ENCODE measurements at regions not wholly inside any gene's neighbourhood (a gene's known extent, or its start where the extent isn't known, plus 50 kb on each side); places are given as distances from the start of the nearest gene placed in this dataset.

DNA sequence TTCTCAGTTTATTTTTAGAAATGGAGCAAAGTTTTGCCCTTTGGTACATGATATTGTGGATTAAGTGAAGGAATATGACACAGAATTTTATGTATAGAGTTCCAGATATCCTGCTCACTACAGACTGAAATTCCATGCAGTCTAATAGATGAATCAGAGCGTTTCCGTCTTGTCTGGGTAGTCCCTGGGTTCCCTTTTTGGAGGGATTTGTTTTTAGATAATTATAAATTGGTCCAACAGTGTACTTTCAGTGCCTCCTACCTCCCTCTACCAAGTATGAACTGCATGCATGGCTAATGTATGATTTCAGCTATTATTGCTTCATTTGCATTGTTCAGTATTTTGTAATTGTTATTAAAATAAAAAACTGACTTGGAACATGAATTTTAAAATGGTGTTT lies 74.4 kb downstream of the SEPTIN7 start:
- TF ChIP-seq, protein P1, sequence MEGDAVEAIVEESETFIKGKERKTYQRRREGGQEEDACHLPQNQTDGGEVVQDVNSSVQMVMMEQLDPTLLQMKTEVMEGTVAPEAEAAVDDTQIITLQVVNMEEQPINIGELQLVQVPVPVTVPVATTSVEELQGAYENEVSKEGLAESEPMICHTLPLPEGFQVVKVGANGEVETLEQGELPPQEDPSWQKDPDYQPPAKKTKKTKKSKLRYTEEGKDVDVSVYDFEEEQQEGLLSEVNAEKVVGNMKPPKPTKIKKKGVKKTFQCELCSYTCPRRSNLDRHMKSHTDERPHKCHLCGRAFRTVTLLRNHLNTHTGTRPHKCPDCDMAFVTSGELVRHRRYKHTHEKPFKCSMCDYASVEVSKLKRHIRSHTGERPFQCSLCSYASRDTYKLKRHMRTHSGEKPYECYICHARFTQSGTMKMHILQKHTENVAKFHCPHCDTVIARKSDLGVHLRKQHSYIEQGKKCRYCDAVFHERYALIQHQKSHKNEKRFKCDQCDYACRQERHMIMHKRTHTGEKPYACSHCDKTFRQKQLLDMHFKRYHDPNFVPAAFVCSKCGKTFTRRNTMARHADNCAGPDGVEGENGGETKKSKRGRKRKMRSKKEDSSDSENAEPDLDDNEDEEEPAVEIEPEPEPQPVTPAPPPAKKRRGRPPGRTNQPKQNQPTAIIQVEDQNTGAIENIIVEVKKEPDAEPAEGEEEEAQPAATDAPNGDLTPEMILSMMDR (IDR thresholded peaks at IDR 0.05), result no peak

DNA sequence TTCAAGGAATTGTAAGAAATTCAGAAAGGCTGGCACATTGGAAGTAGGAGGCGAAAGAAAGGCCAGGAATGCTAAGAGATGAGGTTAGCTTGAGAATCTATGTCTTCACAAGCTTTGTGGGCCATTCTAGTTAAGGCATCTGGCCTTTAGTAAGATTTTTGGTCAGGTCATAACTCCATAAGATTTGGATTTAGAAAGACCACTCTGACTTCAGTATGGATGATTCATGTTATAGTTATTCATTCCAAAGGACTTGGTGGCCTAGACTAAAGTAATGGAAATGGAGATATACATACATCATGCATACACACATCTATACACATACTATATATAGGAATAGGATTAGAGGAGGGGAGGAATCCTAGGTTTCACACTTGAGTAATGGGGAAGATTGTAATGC lies 77.5 kb downstream of the SEPTIN7 start:
- TF ChIP-seq, protein P1 (IDR thresholded peaks at IDR 0.05), result no peak

DNA sequence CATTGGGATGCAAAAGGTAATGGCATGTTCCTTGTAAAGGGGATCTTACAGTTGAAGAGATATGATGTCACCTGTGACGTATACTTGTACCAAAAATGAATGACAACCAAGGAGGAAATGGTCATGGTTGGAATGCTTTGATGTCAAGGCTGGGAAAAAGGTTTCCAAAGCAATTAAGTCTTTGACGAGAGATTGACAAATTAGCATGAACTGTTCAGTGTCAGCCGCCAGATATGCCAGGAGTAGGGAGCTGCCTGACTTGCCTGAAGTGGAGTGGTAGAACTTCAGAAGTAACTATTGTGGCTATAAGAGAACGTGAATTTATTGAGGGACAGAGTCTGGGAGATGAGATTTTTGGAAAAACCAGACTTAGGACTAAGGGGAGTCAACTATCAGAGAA lies 88.1 kb downstream of the SEPTIN7 start:
- TF ChIP-seq, protein P1 (IDR thresholded peaks at IDR 0.05), result no peak

DNA sequence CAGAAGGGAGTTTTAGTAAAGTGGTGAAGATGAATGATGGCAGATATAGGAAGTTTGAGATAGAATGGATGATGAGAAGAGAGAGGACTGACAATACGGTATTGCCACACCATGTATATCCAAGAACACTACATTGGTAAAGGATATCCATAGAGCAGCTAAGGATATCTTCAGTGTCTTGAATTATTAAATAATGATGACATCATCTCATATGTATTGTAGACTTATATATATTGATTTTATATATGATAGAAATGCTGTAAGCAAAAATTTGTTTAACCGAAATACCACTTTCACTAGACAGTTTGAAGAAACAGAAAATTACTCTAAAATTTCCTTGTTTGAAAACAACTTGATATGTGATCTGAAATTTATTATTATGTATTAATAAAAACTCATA lies 89.0 kb downstream of the SEPTIN7 start:
- TF ChIP-seq, protein P1 (IDR thresholded peaks at IDR 0.05), result no peak

DNA sequence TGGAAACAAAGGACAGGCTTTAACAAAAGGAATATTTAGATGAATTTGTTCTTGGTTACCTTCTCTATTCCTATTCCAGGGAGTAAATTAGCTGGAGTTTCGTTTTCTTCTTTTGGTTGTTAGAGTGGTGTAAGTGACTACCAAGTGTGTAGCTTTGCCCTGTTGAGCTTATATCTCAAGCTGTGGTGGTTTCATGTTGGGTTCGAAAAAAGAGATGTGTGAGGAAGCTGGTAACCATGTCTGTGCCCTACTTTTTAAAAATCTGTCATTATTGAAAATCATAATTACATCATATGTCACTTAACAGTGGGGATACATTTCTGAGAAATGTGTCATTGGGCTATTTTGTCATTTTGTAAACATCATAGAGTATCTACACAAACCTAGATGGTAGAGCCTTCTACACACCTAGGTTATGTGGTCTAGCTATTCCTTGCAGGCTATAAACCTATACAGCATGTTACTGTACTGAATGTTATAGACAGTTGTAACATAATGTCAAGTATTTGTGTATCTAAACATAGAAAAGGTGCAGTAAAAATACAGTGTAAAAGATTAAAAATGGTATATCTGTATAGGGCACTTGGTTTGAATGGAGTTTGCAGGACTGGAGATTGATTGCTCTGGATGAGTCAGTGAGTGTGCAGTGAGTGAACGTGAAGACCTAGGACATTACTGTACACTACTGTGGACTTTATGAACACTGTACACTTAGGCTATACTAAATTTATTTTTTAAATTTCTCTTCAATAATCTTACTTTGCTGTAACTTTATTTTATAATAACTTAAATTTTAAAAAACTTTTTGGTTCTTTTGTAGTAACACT lies 90.4 kb downstream of the SEPTIN7 start:
- TF ChIP-seq, protein P1 (IDR thresholded peaks at IDR 0.05), result no peak

DNA sequence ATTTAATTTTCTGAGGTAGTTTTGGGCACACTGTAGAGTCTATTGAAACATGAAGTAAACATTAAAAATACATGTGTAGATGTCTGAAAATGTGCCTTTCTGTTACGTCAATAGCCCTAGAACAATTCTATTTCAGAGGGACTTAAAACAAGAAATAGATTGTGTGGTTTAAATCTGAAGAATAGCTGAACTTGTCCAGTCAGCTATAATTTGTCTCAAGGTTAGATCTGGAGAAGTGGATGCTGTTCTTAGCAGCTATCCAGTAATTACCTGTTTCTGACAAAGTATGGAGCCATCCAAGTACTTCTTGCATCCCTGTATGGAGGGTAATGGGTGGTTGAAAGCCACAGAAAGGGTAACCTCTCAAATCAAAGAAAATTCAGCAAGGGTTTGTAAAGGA lies 92.8 kb downstream of the SEPTIN7 start:
- TF ChIP-seq, protein P1 (IDR thresholded peaks at IDR 0.05), result no peak

DNA sequence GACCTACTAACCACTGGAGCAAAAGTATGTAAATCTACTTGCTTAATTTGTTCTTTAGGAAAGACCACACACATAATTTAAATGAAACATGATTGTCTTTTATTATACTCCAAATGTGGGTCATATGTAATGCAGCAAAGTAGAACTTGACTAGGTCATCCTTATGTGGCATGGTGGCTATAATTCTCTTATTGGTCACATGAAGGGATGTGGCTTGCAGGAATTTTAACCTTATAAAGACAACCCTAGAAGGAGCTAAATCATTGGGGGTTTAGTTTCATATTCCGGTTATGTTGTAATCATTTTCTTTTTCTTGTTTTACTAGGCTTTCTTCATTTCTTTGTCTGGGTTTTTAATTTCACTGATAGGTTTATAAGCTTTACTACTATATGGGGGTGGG lies 93.9 kb downstream of the SEPTIN7 start:
- TF ChIP-seq, protein P1 (IDR thresholded peaks at IDR 0.05), result no peak

Data from LNCAP (cell line).